Ascending aorta (tissue), 2 donors: ENCODE measurements at regions not wholly inside any gene's neighbourhood (a gene's known extent, or its start where the extent isn't known, plus 50 kb on each side); places are given as distances from the start of the nearest gene placed in this dataset.

Experiments
- DNase-seq, 2 donors: peaks; one replicate each; pipeline ENCODE4 v3.0.0-alpha.2; 2019; ENCODE audit warnings: low spot score in 2 of 2
- H3K27ac ChIP-seq, 2 donors: fragments of 200-600 bp; sonication (generic); one replicate each; pipeline ENCODE4 v1.5.1; 2016 to 2017; ENCODE audit warnings: mild to moderate bottlenecking in 1 of 2
- H3K27me3 ChIP-seq: fragments of 200-600 bp; sonication (generic); one replicate; pipeline ENCODE4 v1.5.1; 2017
- H3K36me3 ChIP-seq, 2 donors: fragments of 200-600 bp; sonication (generic); one replicate each; pipeline ENCODE4 v1.5.1; 2016
- H3K4me1 ChIP-seq, 2 donors: fragments of 200-600 bp; sonication (generic); one replicate each; pipeline ENCODE4 v1.5.1; 2016 to 2017; ENCODE audit warnings: mild to moderate bottlenecking in 1 of 2
- H3K4me3 ChIP-seq, 2 donors: fragments of 200-600 bp; sonication (generic); one replicate each; pipeline ENCODE4 v1.5.1; 2016 to 2017; ENCODE audit warnings: mild to moderate bottlenecking in 1 of 2
- H3K9me3 ChIP-seq, 2 donors: fragments of 200-600 bp; sonication (generic); one replicate each; pipeline ENCODE4 v1.5.1; 2016
- intact Hi-C: fragments of 100-400 bp; cut with DNase I; formaldehyde crosslinking; loops from one replicate; pipeline ENCODE4 v1.15.1; 2023
- TF ChIP-seq, protein P1 (sequence below), 3 experiments: fragments of 200-600 bp in 2 of 3; fragments of 450-650 bp in 1 of 3; sonication (generic) in 2 of 3; IDR thresholded peaks; one replicate each; pipeline ENCODE4 v1.5.1; 2016 to 2019; ENCODE audit warnings: antibody characterized with exemption in 3 of 3, mild to moderate bottlenecking in 1 of 3, moderate library complexity in 1 of 3

DNA sequence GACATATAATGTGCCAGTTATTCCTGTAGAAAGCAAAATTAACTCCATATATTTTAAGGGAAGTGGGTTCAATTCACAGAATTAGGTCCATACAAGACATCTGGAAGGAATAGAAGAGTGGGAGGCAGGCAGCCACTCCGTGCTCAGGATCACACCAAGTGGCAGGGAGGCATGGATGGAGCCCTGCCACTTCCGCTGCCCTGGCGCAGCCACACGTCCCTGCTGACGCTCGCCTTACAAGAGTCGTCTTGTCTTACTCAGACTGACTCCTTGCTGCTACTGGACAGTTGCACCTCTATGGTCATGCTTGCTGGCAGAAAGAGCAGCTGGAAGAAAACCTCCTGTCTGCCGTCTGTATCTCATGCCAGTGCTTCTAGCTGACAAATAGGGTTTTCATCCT, 579.9 kb upstream of the POM121L12 start:
- no peak for DNase-seq
- Histone ChIP-seq H3K27ac (no peak overlapping the region), H3K36me3 (no peaks in the 10 kb centered on the region), H3K4me3 (no peak overlapping the region), H3K4me1 (no peaks in the 10 kb centered on the region), H3K9me3 (no peaks in the 10 kb centered on the region), H3K27me3 (no peaks in the 10 kb centered on the region)
- TF ChIP-seq, protein P1, sequence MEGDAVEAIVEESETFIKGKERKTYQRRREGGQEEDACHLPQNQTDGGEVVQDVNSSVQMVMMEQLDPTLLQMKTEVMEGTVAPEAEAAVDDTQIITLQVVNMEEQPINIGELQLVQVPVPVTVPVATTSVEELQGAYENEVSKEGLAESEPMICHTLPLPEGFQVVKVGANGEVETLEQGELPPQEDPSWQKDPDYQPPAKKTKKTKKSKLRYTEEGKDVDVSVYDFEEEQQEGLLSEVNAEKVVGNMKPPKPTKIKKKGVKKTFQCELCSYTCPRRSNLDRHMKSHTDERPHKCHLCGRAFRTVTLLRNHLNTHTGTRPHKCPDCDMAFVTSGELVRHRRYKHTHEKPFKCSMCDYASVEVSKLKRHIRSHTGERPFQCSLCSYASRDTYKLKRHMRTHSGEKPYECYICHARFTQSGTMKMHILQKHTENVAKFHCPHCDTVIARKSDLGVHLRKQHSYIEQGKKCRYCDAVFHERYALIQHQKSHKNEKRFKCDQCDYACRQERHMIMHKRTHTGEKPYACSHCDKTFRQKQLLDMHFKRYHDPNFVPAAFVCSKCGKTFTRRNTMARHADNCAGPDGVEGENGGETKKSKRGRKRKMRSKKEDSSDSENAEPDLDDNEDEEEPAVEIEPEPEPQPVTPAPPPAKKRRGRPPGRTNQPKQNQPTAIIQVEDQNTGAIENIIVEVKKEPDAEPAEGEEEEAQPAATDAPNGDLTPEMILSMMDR (IDR thresholded peaks at IDR 0.05), result no peak
- intact Hi-C loops, result no loop called here

DNA sequence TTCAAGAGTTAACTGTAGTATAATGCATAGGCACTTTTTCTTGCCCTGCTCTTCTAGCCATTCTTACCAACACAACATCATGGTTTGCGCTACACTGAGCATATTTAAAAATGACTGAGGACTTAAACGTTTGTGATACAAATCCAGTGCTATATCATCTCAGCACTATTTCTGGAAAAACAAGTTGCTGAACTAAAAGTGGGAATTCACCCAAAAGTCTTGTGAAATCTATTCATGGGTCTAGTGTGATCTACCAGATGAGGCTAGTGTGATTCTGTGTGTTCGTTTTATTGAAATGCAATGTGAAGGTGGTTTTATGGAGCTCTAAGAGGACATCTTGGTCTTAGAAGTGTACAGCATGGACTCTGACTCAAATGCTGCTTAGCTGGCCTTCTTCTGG, 584.6 kb upstream of the POM121L12 start:
- intact Hi-C loops, result no loop called here
- no peaks in the 10 kb centered on the region for H3K27me3 ChIP-seq
- no peaks in the 10 kb centered on the region for H3K36me3 ChIP-seq
- H3K4me1 ChIP-seq, result no peaks in the 10 kb centered on the region
- H3K9me3 ChIP-seq, result no peaks in the 10 kb centered on the region
- DNase-seq, result no peak
- no peak overlapping the region for H3K27ac ChIP-seq
- H3K4me3 ChIP-seq, result no peak overlapping the region
- TF ChIP-seq, protein P1 (IDR thresholded peaks at IDR 0.05), result no peak

DNA sequence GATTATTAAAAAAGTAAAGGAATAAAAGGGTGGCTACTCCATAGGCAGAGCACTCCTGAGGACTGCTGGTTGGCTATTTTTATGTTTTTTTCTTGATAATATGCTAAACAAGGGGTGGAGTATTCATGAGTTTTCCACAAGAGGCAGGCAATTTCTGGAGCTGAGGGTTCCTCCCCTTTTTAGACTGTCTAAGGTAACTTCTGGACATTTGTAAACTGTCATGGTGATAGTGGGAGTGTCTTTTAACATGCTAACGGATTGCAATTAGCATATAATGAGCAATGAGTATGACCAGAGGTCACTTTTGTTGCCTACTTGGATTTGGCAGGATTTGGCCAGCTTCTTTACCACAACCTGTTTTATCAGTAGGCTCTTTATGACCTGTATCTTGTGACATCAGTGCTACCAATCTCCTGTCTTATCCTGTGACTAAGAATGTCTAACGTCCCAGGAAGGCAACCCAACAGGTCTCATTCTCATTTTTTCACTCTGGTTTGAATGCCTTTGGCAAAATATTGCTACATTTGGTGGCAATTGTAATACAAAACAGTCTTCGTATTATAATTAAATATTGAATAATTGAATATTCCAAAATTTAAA, 587.8 kb upstream of the POM121L12 start:
- Histone ChIP-seq H3K4me3 (no peak overlapping the region), H3K27ac (no peak overlapping the region), H3K27me3 (no peaks in the 10 kb centered on the region), H3K36me3 (no peaks in the 10 kb centered on the region), H3K9me3 (peaks cover 0 to 2% of the 10 kb centered on the region in 2 donors), H3K4me1 (no peaks in the 10 kb centered on the region)
- DNase-seq, result no peak
- intact Hi-C loops, result no loop called here
- TF ChIP-seq, protein P1 (IDR thresholded peaks at IDR 0.05), result no peak

DNA sequence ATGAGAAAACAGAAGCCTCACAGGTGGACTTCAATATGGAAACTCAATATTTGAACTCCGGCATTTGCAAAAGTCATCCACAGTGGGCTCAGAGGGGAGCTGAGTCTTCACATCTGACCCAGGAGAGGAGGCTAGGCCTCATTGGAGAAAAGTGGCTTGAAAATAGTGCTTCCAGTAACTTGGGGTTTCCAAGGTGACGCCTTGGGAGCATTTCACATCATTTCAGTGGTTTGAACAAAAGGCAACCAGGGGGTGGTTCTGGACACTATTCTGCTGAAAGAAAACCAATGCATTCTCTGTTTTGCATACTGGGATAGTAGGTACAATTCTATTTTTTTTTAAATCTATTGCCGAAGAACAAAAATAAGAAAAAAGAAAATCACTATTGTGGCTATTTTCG, 599.2 kb upstream of the POM121L12 start:
- intact Hi-C loops, result no loop called here
- TF ChIP-seq, protein P1 (IDR thresholded peaks at IDR 0.05), result no peak
- Histone ChIP-seq H3K4me1 (no peaks in the 10 kb centered on the region), H3K36me3 (no peaks in the 10 kb centered on the region), H3K4me3 (no peak overlapping the region), H3K27me3 (no peaks in the 10 kb centered on the region), H3K27ac (no peak overlapping the region), H3K9me3 (no peaks in the 10 kb centered on the region)
- no peak for DNase-seq

DNA sequence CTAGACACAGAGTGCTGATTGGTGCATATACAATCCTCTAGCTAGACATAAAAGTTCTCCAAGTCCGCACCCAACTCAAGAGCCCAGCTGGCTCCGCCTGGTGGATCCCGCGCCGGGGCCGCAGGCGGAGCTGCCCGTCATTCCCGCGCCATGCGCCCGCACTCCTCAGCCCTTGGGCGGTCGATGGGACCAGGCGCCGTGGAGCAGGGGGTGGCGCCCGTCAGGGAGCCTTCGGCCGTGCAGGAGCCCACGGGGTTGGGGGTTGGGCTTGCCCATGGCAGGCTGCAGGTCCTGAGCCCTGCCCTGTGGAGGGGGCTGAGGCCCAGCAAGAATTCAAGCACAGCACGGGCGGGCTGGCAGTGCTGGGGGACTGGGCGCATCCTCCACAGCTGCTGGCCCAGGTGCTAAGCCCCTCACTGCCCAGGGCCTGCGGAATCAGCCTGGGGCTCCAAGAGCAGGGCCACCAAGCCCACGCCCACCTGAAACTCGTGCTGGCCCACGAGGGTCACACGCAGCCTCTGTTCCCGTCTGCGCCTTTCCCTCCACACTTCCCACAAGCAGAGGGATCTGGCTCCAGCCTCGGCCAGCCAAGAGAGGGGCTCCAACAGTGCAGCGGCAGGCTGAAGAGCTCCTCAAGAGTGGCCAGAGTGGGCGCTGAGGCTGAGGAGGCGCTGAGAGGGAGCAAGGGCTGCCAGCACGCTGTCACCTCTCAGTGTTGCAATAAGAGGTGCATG, 604.2 kb upstream of the POM121L12 start:
- Histone ChIP-seq H3K36me3 (no peaks in the 10 kb centered on the region), H3K27me3 (no peaks in the 10 kb centered on the region), H3K4me1 (no peaks in the 10 kb centered on the region), H3K4me3 (no peak overlapping the region), H3K27ac (no peak overlapping the region), H3K9me3 (no peaks in the 10 kb centered on the region)
- TF ChIP-seq, protein P1 (IDR thresholded peaks at IDR 0.05), result no peak
- DNase-seq, result no peak
- intact Hi-C loops, result no loop called here
